DND-41 (cell line): ENCODE measurements at regions not wholly inside any gene's neighbourhood (a gene's known extent, or its start where the extent isn't known, plus 50 kb on each side); places are given as distances from the start of the nearest gene placed in this dataset.

Source experiments
- EZH2 ChIP-seq: IDR thresholded peaks from 3 replicates; pipeline ENCODE4 v1.6.1; 2012; ENCODE audit warnings: borderline replicate concordance, low read depth, mild to moderate bottlenecking, moderate library complexity, low read length, inconsistent platforms; ENCODE audit not compliant: severe bottlenecking
- TF ChIP-seq, protein P1 (sequence below): IDR thresholded peaks from 2 replicates; pipeline ENCODE4 v1.5.1; 2012; ENCODE audit warnings: borderline replicate concordance, low read length, moderate library complexity, mild to moderate bottlenecking; ENCODE audit not compliant: poor library complexity, severe bottlenecking; ENCODE audit errors: extremely low read depth

DNA sequence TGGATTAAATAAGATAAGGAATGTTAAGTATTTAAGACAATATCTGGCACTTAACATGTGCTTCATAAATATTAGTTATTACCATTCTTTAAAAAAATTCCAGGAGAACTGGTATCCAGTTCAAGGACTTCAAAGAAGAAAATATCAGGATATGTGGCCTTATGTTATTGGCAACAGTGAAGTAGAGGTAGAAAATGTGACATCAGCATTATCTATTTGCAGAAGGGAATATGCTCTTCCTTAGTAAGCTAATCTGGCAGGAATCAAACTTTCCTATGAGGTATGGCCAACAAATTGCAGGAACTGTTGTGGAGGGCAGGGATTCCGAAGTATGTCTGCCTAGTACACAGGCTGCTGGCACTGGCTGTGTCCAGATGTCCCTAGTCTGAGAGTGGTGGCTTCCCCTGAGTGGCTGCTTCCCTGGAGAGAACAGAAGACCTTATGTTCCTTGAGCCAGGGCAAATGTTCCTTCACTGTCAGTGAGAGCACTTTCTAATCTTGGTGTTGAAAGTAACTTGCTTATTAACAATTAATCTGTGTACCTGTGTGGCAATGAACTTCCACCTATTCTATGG, 351.7 kb upstream of the THRB start:
- TF ChIP-seq, protein P1, sequence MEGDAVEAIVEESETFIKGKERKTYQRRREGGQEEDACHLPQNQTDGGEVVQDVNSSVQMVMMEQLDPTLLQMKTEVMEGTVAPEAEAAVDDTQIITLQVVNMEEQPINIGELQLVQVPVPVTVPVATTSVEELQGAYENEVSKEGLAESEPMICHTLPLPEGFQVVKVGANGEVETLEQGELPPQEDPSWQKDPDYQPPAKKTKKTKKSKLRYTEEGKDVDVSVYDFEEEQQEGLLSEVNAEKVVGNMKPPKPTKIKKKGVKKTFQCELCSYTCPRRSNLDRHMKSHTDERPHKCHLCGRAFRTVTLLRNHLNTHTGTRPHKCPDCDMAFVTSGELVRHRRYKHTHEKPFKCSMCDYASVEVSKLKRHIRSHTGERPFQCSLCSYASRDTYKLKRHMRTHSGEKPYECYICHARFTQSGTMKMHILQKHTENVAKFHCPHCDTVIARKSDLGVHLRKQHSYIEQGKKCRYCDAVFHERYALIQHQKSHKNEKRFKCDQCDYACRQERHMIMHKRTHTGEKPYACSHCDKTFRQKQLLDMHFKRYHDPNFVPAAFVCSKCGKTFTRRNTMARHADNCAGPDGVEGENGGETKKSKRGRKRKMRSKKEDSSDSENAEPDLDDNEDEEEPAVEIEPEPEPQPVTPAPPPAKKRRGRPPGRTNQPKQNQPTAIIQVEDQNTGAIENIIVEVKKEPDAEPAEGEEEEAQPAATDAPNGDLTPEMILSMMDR = no peak
- TF ChIP-seq EZH2 = no peak
